GM23248 (cell line): ENCODE measurements at regions not wholly inside any gene's neighbourhood (a gene's known extent, or its start where the extent isn't known, plus 50 kb on each side); places are given as distances from the start of the nearest gene placed in this dataset.
"Not testable (repeated sequence)": the region's sequence is repeated elsewhere in the genome, so short reads cannot be mapped to it uniquely, and the experiment has no call there.

Experiments used
- DNase-seq: peaks from one replicate; pipeline ENCODE4 v3.0.0-alpha.2; 2015
- H2AFZ ChIP-seq: fragments of 200-600 bp; sonication (generic); 2 replicates; pipeline ENCODE4 v1.6.1; 2016; ENCODE audit warnings: antibody characterized with exemption
- H3F3A ChIP-seq: fragments of 200-600 bp; sonication (generic); 2 replicates; pipeline ENCODE4 v1.6.1; 2016; ENCODE audit warnings: mild to moderate bottlenecking, antibody characterized with exemption, mixed run types; ENCODE audit not compliant: insufficient read depth
- H3K27ac ChIP-seq: fragments of 200-600 bp; sonication (generic); 2 replicates; pipeline ENCODE4 v1.5.1; 2016; ENCODE audit warnings: mild to moderate bottlenecking
- H3K27me3 ChIP-seq: fragments of 200-600 bp; sonication (generic); replicated peaks from 2 replicates; pipeline ENCODE4 v1.6.1; 2016; ENCODE audit warnings: mild to moderate bottlenecking; ENCODE audit not compliant: insufficient read depth
- H3K36me3 ChIP-seq: fragments of 200-600 bp; sonication (generic); 2 replicates; pipeline ENCODE4 v1.6.1; 2016; ENCODE audit warnings: low read depth, mild to moderate bottlenecking
- H3K4me1 ChIP-seq: fragments of 200-600 bp; sonication (generic); 2 replicates; pipeline ENCODE4 v1.6.1; 2016; ENCODE audit warnings: mild to moderate bottlenecking; ENCODE audit not compliant: insufficient read depth
- H3K4me2 ChIP-seq: fragments of 200-600 bp; sonication (generic); one replicate; pipeline ENCODE4 v1.6.1; 2016; ENCODE audit warnings: mild to moderate bottlenecking; ENCODE audit not compliant: unreplicated experiment
- H3K4me3 ChIP-seq: fragments of 200-600 bp; sonication (generic); 2 replicates; pipeline ENCODE4 v1.5.1; 2016; ENCODE audit warnings: mild to moderate bottlenecking
- H3K79me2 ChIP-seq: fragments of 200-600 bp; sonication (generic); 2 replicates; pipeline ENCODE4 v1.6.1; 2016; ENCODE audit warnings: mild to moderate bottlenecking; ENCODE audit not compliant: insufficient read depth
- H3K9ac ChIP-seq: fragments of 200-600 bp; sonication (generic); 2 replicates; pipeline ENCODE4 v1.6.1; 2016; ENCODE audit warnings: mild to moderate bottlenecking
- H3K9me2 ChIP-seq: fragments of 200-600 bp; sonication (generic); 2 replicates; pipeline ENCODE4 v1.6.1; 2016; ENCODE audit warnings: mixed run types, mild to moderate bottlenecking, moderate library complexity; ENCODE audit not compliant: insufficient read depth
- H3K9me3 ChIP-seq: fragments of 200-600 bp; sonication (generic); one replicate; pipeline ENCODE4 v1.6.1; 2017; ENCODE audit warnings: low read depth
- H4K20me1 ChIP-seq: fragments of 200-600 bp; sonication (generic); 2 replicates; pipeline ENCODE4 v1.6.0; 2016; ENCODE audit not compliant: insufficient read depth
- WGBS, 2 experiments: methylation state at CpG; one replicate each; pipeline ENCODE4 v1.1.6; 2015 to 2017; ENCODE audit warnings: low lambda C conversion rate in 2 of 2, low coverage in 1 of 2; ENCODE audit errors: missing lambda C conversion rate in 2 of 2; 5-methylcytosine and 5-hydroxymethylcytosine counted together
- in situ Hi-C: fragments of 300-500 bp; cut with MboI; formaldehyde crosslinking; loops from 2 replicates; pipeline ENCODE4 v1.15.0; 2020

GRCh38 chr2:89280536-89280935, 589.1 kb downstream of the RPIA start:
- H3K9me3 ChIP-seq, H3K79me2 ChIP-seq, H3K4me2 ChIP-seq, H3K27ac ChIP-seq, H3K9ac ChIP-seq, H3K4me1 ChIP-seq, H3F3A ChIP-seq, in situ Hi-C loops, DNase-seq, H2AFZ ChIP-seq, H3K36me3 ChIP-seq, H3K27me3 ChIP-seq, H3K4me3 ChIP-seq, H3K9me2 ChIP-seq, H4K20me1 ChIP-seq: not testable (repeated sequence)
- 17 to 33% methylated on average over 2 to 3 of the region's 3 CpGs for WGBS, 2 experiments

GRCh38 chr2:89286448-89287080, 595.1 kb downstream of the RPIA start:
- WGBS, 2 experiments = 18 to 22% methylated on average over 2 of the region's 8 CpGs
- H3K27me3 ChIP-seq, DNase-seq, H3K36me3 ChIP-seq, H3K9me2 ChIP-seq, H3K4me2 ChIP-seq, H4K20me1 ChIP-seq, H3K79me2 ChIP-seq, H3K9ac ChIP-seq, H3F3A ChIP-seq, H3K27ac ChIP-seq, H3K4me1 ChIP-seq, in situ Hi-C loops, H3K9me3 ChIP-seq, H3K4me3 ChIP-seq, H2AFZ ChIP-seq: not testable (repeated sequence)

DNA sequence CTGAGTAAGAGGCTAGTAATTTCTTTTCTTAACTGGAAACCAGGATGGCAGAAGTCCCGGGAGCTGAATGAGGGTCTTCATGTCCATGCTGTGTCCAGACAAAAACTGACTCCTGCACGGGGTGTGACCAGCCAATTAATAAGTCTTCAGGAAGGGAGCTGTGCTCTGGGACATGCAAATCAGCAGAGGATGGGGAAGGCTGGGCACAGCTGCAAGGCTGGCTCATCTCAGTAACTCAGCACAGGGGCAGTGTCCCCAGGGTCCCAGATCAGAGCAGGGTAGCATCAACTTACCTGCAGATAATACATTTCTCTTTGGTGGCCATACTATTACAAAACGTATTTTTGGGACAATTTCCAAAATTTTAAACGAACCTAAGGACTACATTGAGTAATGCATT, 595.6 kb downstream of the RPIA start:
- H3K36me3 ChIP-seq, H3K4me1 ChIP-seq, H3K9me2 ChIP-seq, DNase-seq, H3K79me2 ChIP-seq, H4K20me1 ChIP-seq, H3K4me2 ChIP-seq, H2AFZ ChIP-seq, H3F3A ChIP-seq, in situ Hi-C loops, H3K4me3 ChIP-seq, H3K27ac ChIP-seq, H3K27me3 ChIP-seq, H3K9ac ChIP-seq, H3K9me3 ChIP-seq: not testable (repeated sequence)
- WGBS, 2 experiments = no CpG with 5 or more reads among the region's 4 CpGs

DNA sequence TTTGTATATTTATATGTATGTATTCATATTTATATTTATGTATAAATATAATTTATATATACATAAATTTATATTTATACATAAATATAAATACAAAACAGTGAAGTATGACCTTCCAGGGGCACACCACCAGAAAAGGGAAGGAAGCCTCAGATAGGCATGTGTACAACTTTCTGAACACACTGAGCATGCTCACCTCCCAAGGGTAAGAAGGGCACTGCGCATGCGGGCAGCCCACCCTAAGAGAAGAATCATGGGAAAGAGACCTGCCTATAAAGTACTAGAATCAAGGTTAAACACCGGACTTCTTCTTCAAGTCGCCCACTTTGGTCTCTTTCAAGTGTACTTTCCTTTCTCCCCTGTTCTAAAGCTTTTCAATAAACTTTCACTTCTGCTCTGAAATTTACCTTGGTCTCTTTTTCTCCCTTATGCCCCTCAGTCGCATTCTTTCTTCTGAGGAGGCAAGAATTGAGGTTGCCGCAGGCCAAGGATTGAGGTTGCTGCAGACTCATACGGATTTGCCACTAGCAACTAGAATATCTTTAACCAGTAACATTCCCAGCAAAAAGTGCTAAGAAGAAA, 600.3 kb downstream of the RPIA start:
- H3K4me2 ChIP-seq, DNase-seq, H4K20me1 ChIP-seq, in situ Hi-C loops, H3K9me3 ChIP-seq, H3K9me2 ChIP-seq, H3K36me3 ChIP-seq, H3K27ac ChIP-seq, H2AFZ ChIP-seq, H3K9ac ChIP-seq, H3K4me1 ChIP-seq, H3F3A ChIP-seq, H3K27me3 ChIP-seq, H3K79me2 ChIP-seq, H3K4me3 ChIP-seq: not testable (repeated sequence)
- no CpG with 5 or more reads among the region's 7 CpGs for WGBS, 2 experiments

DNA sequence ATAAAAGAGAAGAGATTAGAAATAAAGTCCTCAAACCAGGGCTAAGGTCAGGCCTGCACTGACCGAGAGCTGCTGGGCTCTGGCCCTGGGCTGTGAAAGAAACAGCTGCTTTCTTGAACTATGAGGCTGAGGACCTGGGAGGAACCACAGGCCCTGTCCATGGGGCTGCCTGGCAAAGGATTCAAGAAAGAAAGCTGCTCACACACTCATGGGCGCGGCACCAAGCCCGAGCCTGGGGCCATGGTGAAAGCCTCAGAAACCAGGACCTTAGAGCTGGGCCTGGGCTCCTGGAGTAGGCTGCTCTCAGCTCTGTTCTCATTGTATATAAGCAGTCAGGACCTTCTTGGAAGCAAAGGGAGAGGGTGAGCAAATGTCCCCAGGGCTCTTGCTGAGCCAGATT, 601.9 kb downstream of the RPIA start:
- H3K4me3 ChIP-seq, H4K20me1 ChIP-seq, H3F3A ChIP-seq, H3K27ac ChIP-seq, H2AFZ ChIP-seq, H3K4me2 ChIP-seq, H3K9ac ChIP-seq, H3K4me1 ChIP-seq, H3K9me2 ChIP-seq, in situ Hi-C loops, H3K9me3 ChIP-seq, H3K79me2 ChIP-seq, H3K27me3 ChIP-seq, DNase-seq, H3K36me3 ChIP-seq: not testable (repeated sequence)
- WGBS, 2 experiments = no CpG with 5 or more reads among the region's 4 CpGs

GRCh38 chr2:89294335-89294734, 602.9 kb downstream of the RPIA start:
- H3K4me2 ChIP-seq, H3K27me3 ChIP-seq, H3K9me2 ChIP-seq, DNase-seq, in situ Hi-C loops, H3F3A ChIP-seq, H3K36me3 ChIP-seq, H3K79me2 ChIP-seq, H3K27ac ChIP-seq, H3K9ac ChIP-seq, H3K9me3 ChIP-seq, H2AFZ ChIP-seq, H4K20me1 ChIP-seq, H3K4me1 ChIP-seq, H3K4me3 ChIP-seq: not testable (repeated sequence)
- WGBS, 2 experiments = no CpG with 5 or more reads among the region's 1 CpG

DNA sequence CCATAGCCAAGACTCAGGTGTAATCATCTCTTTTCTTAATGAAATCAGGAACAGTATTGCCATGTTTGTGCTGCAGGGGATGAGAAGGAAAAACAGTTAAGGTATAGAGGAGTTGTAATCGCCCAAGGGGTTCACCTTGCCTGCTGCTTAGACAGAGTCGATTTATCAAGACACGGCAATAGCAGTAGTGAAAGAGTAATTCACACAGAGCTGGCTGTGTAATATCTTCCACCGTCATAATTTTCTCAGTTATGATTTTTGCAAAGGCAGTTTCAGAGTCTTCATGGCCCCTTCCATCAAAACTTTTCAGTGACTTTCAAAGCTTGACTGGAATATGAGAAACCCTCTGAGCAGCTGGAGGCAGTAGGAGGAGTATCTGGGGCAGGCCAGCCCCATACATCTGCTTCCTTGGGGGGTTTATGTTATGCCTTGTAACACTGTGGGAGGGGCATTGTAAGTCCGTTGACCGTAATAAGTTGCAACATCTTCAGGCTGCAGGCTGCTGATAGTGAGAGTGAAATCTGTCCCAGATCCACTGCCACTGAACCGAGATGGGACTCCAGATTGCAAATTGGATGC, 605.4 kb downstream of the RPIA start:
- H3K4me3 ChIP-seq, H3K4me1 ChIP-seq, in situ Hi-C loops, H3K9ac ChIP-seq, H3K36me3 ChIP-seq, DNase-seq, H2AFZ ChIP-seq, H4K20me1 ChIP-seq, H3K27ac ChIP-seq, H3K9me2 ChIP-seq, H3K9me3 ChIP-seq, H3K4me2 ChIP-seq, H3K79me2 ChIP-seq, H3K27me3 ChIP-seq, H3F3A ChIP-seq: not testable (repeated sequence)
- whole genome bisulfite sequencing, 2 experiments = 47 to 57% methylated on average over 3 of the region's 7 CpGs

DNA sequence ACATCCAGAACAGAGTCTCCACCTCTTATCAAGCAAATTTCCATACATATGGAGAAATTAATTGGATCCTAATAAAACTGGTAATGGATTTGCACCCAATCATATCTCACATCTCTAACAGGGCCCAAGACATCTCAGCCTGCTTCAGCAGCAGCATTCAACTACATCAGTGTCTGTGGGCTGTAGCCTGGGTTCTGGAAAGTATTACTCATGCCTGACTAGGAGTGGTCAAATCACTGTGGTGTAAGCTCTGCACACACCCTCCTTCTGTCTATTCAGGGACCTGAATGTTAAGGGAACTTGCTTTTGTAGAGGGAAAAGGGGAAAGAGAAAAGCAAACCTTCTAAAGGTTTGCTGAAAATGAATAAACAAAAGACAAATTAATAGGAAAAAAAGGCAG, 607.7 kb downstream of the RPIA start:
- H3K9me3 ChIP-seq, DNase-seq, H3K4me2 ChIP-seq, H3K27me3 ChIP-seq, H4K20me1 ChIP-seq, H3K27ac ChIP-seq, in situ Hi-C loops, H3K79me2 ChIP-seq, H3K36me3 ChIP-seq, H3F3A ChIP-seq, H3K4me3 ChIP-seq, H3K9me2 ChIP-seq, H3K9ac ChIP-seq, H2AFZ ChIP-seq, H3K4me1 ChIP-seq: not testable (repeated sequence)
